HepG2 (cell line): ENCODE measurements at regions not wholly inside any gene's neighbourhood (a gene's known extent, or its start where the extent isn't known, plus 50 kb on each side); places are given as distances from the start of the nearest gene placed in this dataset.

ENCODE experiments used
- SAFB2 ChIP-seq: sonication (generic); formaldehyde crosslinking; IDR thresholded peaks from 2 replicates; pipeline ENCODE4 v1.5.1; 2020; ENCODE audit warnings: missing genetic modification reagents, low read depth, mild to moderate bottlenecking, borderline replicate concordance
- TF ChIP-seq, protein P1 (sequence below): sonication (generic); formaldehyde crosslinking; IDR thresholded peaks from 2 replicates; pipeline ENCODE4 v1.9.0; 2022; ENCODE audit warnings: missing genetic modification reagents, mild to moderate bottlenecking, borderline replicate concordance

DNA sequence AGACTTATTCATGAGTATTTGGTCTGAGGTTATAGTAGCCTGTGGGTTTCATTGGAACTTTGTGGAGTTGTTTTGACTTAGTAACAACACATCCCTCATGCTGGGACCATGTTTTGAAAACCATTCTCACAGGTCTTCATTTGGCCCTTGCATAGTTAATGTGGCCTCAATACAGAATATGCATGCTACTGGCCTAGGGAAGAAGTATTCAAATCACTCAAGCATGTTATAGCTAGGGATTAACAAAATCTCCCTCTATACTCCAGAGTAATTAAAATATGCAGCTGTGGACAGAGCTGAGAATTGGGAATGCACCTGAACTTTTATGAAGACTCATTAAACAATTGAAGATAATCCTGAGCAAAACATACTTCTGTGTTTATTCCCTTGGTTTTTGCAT lies 325.5 kb upstream of the CHAC2 start:
- TF ChIP-seq, protein P1, sequence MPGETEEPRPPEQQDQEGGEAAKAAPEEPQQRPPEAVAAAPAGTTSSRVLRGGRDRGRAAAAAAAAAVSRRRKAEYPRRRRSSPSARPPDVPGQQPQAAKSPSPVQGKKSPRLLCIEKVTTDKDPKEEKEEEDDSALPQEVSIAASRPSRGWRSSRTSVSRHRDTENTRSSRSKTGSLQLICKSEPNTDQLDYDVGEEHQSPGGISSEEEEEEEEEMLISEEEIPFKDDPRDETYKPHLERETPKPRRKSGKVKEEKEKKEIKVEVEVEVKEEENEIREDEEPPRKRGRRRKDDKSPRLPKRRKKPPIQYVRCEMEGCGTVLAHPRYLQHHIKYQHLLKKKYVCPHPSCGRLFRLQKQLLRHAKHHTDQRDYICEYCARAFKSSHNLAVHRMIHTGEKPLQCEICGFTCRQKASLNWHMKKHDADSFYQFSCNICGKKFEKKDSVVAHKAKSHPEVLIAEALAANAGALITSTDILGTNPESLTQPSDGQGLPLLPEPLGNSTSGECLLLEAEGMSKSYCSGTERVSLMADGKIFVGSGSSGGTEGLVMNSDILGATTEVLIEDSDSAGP (CRISPR knock-in tag), result no peak
- TF ChIP-seq SAFB2 (CRISPR knock-in tag), result no peak
